ENCODE measurements at regions not wholly inside any gene's neighbourhood (a gene's known extent, or its start where the extent isn't known, plus 50 kb on each side); places are given as distances from the start of the nearest gene placed in this dataset.
"Not testable (repeated sequence)": the region's sequence is repeated elsewhere in the genome, so short reads cannot be mapped to it uniquely, and the experiment has no call there.

DNA sequence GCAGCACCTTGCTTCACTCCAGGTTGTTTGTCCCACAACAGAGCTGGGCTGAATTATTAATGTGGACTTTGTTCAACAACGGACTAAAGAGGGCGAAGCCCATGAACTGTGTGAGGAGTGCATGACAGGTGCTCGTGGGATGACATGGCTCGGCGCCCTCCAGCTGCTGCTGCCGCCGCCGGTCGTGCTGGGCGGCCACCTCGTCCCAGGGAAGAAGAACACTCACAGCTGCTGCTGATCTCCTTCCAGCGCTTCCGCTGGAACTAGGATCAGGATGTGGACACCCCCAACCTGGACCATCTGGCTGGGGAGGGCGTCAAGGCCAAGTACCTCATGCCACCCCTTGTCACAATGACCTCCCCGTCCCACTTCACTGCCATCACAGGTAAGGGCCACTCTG, 91.4 kb upstream of the FAM90A26 start:
- TF ChIP-seq, protein P1, sequence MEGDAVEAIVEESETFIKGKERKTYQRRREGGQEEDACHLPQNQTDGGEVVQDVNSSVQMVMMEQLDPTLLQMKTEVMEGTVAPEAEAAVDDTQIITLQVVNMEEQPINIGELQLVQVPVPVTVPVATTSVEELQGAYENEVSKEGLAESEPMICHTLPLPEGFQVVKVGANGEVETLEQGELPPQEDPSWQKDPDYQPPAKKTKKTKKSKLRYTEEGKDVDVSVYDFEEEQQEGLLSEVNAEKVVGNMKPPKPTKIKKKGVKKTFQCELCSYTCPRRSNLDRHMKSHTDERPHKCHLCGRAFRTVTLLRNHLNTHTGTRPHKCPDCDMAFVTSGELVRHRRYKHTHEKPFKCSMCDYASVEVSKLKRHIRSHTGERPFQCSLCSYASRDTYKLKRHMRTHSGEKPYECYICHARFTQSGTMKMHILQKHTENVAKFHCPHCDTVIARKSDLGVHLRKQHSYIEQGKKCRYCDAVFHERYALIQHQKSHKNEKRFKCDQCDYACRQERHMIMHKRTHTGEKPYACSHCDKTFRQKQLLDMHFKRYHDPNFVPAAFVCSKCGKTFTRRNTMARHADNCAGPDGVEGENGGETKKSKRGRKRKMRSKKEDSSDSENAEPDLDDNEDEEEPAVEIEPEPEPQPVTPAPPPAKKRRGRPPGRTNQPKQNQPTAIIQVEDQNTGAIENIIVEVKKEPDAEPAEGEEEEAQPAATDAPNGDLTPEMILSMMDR (tag by site-specific recombination; IDR thresholded peaks at IDR 0.05): not testable (repeated sequence)
- not testable (repeated sequence) for TF ChIP-seq ZNF341 (tag by site-specific recombination; IDR thresholded peaks at IDR 0.05; ENCODE audit: low read depth); ZNF37A (tag by site-specific recombination; IDR thresholded peaks at IDR 0.05); ZNF639 (tag by site-specific recombination; IDR thresholded peaks at IDR 0.05); ZNF626 (tag by site-specific recombination; IDR thresholded peaks at IDR 0.05)
